Type B pancreatic cell (in vitro differentiated cells): ENCODE measurements at regions not wholly inside any gene's neighbourhood (a gene's known extent, or its start where the extent isn't known, plus 50 kb on each side); places are given as distances from the start of the nearest gene placed in this dataset.

Experiments
- DNase-seq: peaks from one replicate; pipeline ENCODE4 v3.0.0; 2021; ENCODE audit warnings: mixed read lengths; ENCODE audit not compliant: unreplicated experiment; ENCODE audit errors: extremely low spot score
- H3K27ac Mint-ChIP-seq: 2 replicates; pipeline ENCODE4 v1.8.0; 2021; ENCODE audit warnings: mild to moderate bottlenecking, mixed read lengths
- H3K27me3 Mint-ChIP-seq: 2 replicates; pipeline ENCODE4 v1.8.0; 2021; ENCODE audit warnings: mixed read lengths
- H3K36me3 Mint-ChIP-seq: 2 replicates; pipeline ENCODE4 v1.8.0; 2021; ENCODE audit warnings: mixed read lengths
- H3K4me1 Mint-ChIP-seq: one replicate; pipeline ENCODE4 v1.8.0; 2021; ENCODE audit warnings: mixed read lengths; ENCODE audit not compliant: unreplicated experiment
- H3K4me3 Mint-ChIP-seq: 2 replicates; pipeline ENCODE4 v1.8.0; 2021; ENCODE audit warnings: mild to moderate bottlenecking, mixed read lengths
- H3K9me3 Mint-ChIP-seq: 2 replicates; pipeline ENCODE4 v1.8.0; 2021; ENCODE audit warnings: mixed read lengths
- CTCF ChIP-seq: fragments of 200-600 bp; sonication (generic); conservative IDR thresholded peaks from 2 replicates; pipeline ENCODE4 v1.5.0; 2021; ENCODE audit warnings: antibody characterized with exemption, mild to moderate bottlenecking

- no peaks in the 10 kb centered on the region for H3K36me3 Mint-ChIP-seq
- H3K27me3 Mint-ChIP-seq = peaks cover 3% of the 10 kb centered on the region
- TF ChIP-seq CTCF = no peak
- DNase-seq = no peak
- H3K27ac Mint-ChIP-seq = no peak overlapping the region
- no peak overlapping the region for H3K4me3 Mint-ChIP-seq
- H3K9me3 Mint-ChIP-seq = no peaks in the 10 kb centered on the region
- no peaks in the 10 kb centered on the region for H3K4me1 Mint-ChIP-seq
Observed at GRCh38 chr4:74635074-74635473, 159.2 kb downstream of the BTC start.

- H3K4me3 Mint-ChIP-seq = no peak overlapping the region
Observed at GRCh38 chr4:74635490-74636123, 158.7 kb downstream of the BTC start.

GRCh38 chr4:74638001-74638400, 156.3 kb downstream of the BTC start:
- no peak for TF ChIP-seq CTCF
- no peak overlapping the region for H3K27ac Mint-ChIP-seq
- no peak for DNase-seq
- H3K36me3 Mint-ChIP-seq = no peaks in the 10 kb centered on the region
- no peaks in the 10 kb centered on the region for H3K4me1 Mint-ChIP-seq
- H3K9me3 Mint-ChIP-seq = no peaks in the 10 kb centered on the region
- H3K27me3 Mint-ChIP-seq = no peaks in the 10 kb centered on the region
- H3K4me3 Mint-ChIP-seq = no peak overlapping the region

More at GRCh38 chr4:74635490-74636123, 158.7 kb downstream of the BTC start:
- H3K36me3 Mint-ChIP-seq = no peaks in the 10 kb centered on the region
- H3K9me3 Mint-ChIP-seq = no peaks in the 10 kb centered on the region
- H3K27ac Mint-ChIP-seq = no peak overlapping the region
- H3K27me3 Mint-ChIP-seq = no peaks in the 10 kb centered on the region
- no peaks in the 10 kb centered on the region for H3K4me1 Mint-ChIP-seq
- no peak for TF ChIP-seq CTCF
- no peak for DNase-seq

- H3K27ac Mint-ChIP-seq = no peak overlapping the region
- H3K27me3 Mint-ChIP-seq = no peaks in the 10 kb centered on the region
- H3K4me1 Mint-ChIP-seq = no peaks in the 10 kb centered on the region
- no peaks in the 10 kb centered on the region for H3K36me3 Mint-ChIP-seq
- H3K9me3 Mint-ChIP-seq = no peaks in the 10 kb centered on the region
- H3K4me3 Mint-ChIP-seq = no peak overlapping the region
- TF ChIP-seq CTCF = no peak
- no peak for DNase-seq
Observed at GRCh38 chr4:74638689-74639088, 155.6 kb downstream of the BTC start.

GRCh38 chr4:74640111-74640903, 154.0 kb downstream of the BTC start:
- Mint-ChIP-seq H3K9me3 (peaks cover 3% of the 10 kb centered on the region), H3K27me3 (no peaks in the 10 kb centered on the region), H3K36me3 (no peaks in the 10 kb centered on the region), H3K4me1 (no peaks in the 10 kb centered on the region), H3K27ac (no peak overlapping the region), H3K4me3 (no peak overlapping the region)
- no peak for DNase-seq
- TF ChIP-seq CTCF = no peak
